HG03139 (cell line): ENCODE measurements at regions not wholly inside any gene's neighbourhood (a gene's known extent, or its start where the extent isn't known, plus 50 kb on each side); places are given as distances from the start of the nearest gene placed in this dataset.

Experiments
- ATAC-seq: cut with Tn5 transposase; IDR thresholded peaks from one replicate; pipeline ENCODE4 v1.9.1; 2021; ENCODE audit not compliant: unreplicated experiment

- no peak for ATAC-seq
Measured at GRCh38 chr6:14317387-14317970, 199.9 kb downstream of the CD83 start.

- ATAC-seq, result no peak
Measured at GRCh38 chr6:14320332-14320731, 202.8 kb downstream of the CD83 start.

GRCh38 chr6:14321992-14322772 lies 204.6 kb downstream of the CD83 start:
- no peak for ATAC-seq

GRCh38 chr6:14322841-14323240 lies 205.3 kb downstream of the CD83 start:
- no peak for ATAC-seq

GRCh38 chr6:14326774-14327173 lies 209.2 kb downstream of the CD83 start:
- ATAC-seq, result no peak

- ATAC-seq, result no peak
Measured at GRCh38 chr6:14328163-14328562, 210.6 kb downstream of the CD83 start.

- no peak for ATAC-seq
Measured at GRCh38 chr6:14333556-14334305, 216.2 kb downstream of the CD83 start.

GRCh38 chr6:14335071-14335470 lies 217.5 kb downstream of the CD83 start:
- ATAC-seq, result no peak

GRCh38 chr6:14337152-14337551 lies 219.6 kb downstream of the CD83 start:
- ATAC-seq, result no peak

- no peak for ATAC-seq
Measured at GRCh38 chr6:14339172-14339571, 221.6 kb downstream of the CD83 start.

- ATAC-seq, result no peak
Measured at GRCh38 chr6:14339711-14340584, 222.4 kb downstream of the CD83 start.

GRCh38 chr6:14344486-14344885 lies 226.9 kb downstream of the CD83 start:
- no peak for ATAC-seq

- no peak for ATAC-seq
Measured at GRCh38 chr6:14348389-14348788, 230.8 kb downstream of the CD83 start.

- no peak for ATAC-seq
Measured at GRCh38 chr6:14349507-14349906, 231.9 kb downstream of the CD83 start.

GRCh38 chr6:14350210-14350609 lies 232.6 kb downstream of the CD83 start:
- ATAC-seq, result no peak

GRCh38 chr6:14353281-14353680 lies 235.7 kb downstream of the CD83 start:
- ATAC-seq, result no peak

GRCh38 chr6:14353798-14354197 lies 236.2 kb downstream of the CD83 start:
- ATAC-seq, result no peak

GRCh38 chr6:14354919-14355572 lies 237.5 kb downstream of the CD83 start:
- ATAC-seq, result no peak

GRCh38 chr6:14359438-14359837 lies 241.9 kb downstream of the CD83 start:
- no peak for ATAC-seq

- no peak for ATAC-seq
Measured at GRCh38 chr6:14360565-14360964, 243.0 kb downstream of the CD83 start.

- ATAC-seq, result no peak
Measured at GRCh38 chr6:14361297-14361696, 243.7 kb downstream of the CD83 start.
